ENCODE measurements at regions not wholly inside any gene's neighbourhood (a gene's known extent, or its start where the extent isn't known, plus 50 kb on each side); places are given as distances from the start of the nearest gene placed in this dataset.

- DNase-seq = peak in 1 of 2 experiments; percentile 29
These were observed 517.4 kb downstream of the RFC3 start for GRCh38 chr13:34335014-34336007.

GRCh38 chr13:34338102-34338501, 520.2 kb downstream of the RFC3 start:
- DNase-seq = peak in 1 of 2 experiments; percentile 6

GRCh38 chr13:34340534-34340933, 522.6 kb downstream of the RFC3 start:
- no peak for DNase-seq

- no peak for DNase-seq
These were observed 525.5 kb downstream of the RFC3 start for GRCh38 chr13:34343413-34343940.

- DNase-seq = no peak
These were observed 526.9 kb downstream of the RFC3 start for GRCh38 chr13:34344816-34345215.

- DNase-seq = no peak
These were observed 527.5 kb downstream of the RFC3 start for GRCh38 chr13:34345258-34345965.

GRCh38 chr13:34346626-34347025, 528.7 kb downstream of the RFC3 start:
- no peak for DNase-seq

GRCh38 chr13:34347784-34348573, 530.0 kb downstream of the RFC3 start:
- no peak for DNase-seq

- DNase-seq = no peak
These were observed 531.3 kb downstream of the RFC3 start for GRCh38 chr13:34349091-34349722.

- no peak for DNase-seq
These were observed 532.7 kb downstream of the RFC3 start for GRCh38 chr13:34350671-34351070.

GRCh38 chr13:34351134-34351533, 533.2 kb downstream of the RFC3 start:
- DNase-seq = no peak

- DNase-seq = no peak
These were observed 535.0 kb downstream of the RFC3 start for GRCh38 chr13:34352958-34353357.

GRCh38 chr13:34356686-34357434, 538.9 kb downstream of the RFC3 start:
- no peak for DNase-seq

- no peak for DNase-seq
These were observed 539.7 kb downstream of the RFC3 start for GRCh38 chr13:34357435-34358232.

GRCh38 chr13:34358811-34359513, 541.0 kb downstream of the RFC3 start:
- no peak for DNase-seq

GRCh38 chr13:34360702-34361101, 542.8 kb downstream of the RFC3 start:
- no peak for DNase-seq

- no peak for DNase-seq
These were observed 543.6 kb downstream of the RFC3 start for GRCh38 chr13:34361560-34361959.

- DNase-seq = no peak
These were observed 545.3 kb downstream of the RFC3 start for GRCh38 chr13:34363266-34363665.

GRCh38 chr13:34364633-34365032, 546.7 kb downstream of the RFC3 start:
- DNase-seq = no peak

- DNase-seq = no peak
These were observed 552.0 kb downstream of the RFC3 start for GRCh38 chr13:34369931-34370330.

All from cerebellar nuclear complex (tissue), 1 donor.